Tibial nerve (tissue), 4 donors: ENCODE measurements at regions not wholly inside any gene's neighbourhood (a gene's known extent, or its start where the extent isn't known, plus 50 kb on each side); places are given as distances from the start of the nearest gene placed in this dataset.

Source experiments
- DNase-seq, 2 donors: peaks; one replicate each; pipeline ENCODE4 v3.0.0-alpha.2; 2019; ENCODE audit warnings: low spot score in 2 of 2
- H3K27ac ChIP-seq, 4 donors: fragments of 200-600 bp; sonication (generic) in 3 of 4; one replicate each; pipeline ENCODE4 v1.5.1; 2017 to 2019; ENCODE audit warnings: mild to moderate bottlenecking in 1 of 4
- H3K27me3 ChIP-seq, 2 donors: fragments of 200-600 bp; sonication (generic) in 1 of 2; one replicate each; pipeline versions ENCODE4 v1.5.1 to v1.6.0; 2017 to 2019
- H3K36me3 ChIP-seq, 3 donors: fragments of 200-600 bp; sonication (generic); one replicate each; pipeline ENCODE4 v1.5.1; 2018 to 2019
- H3K4me1 ChIP-seq, 4 donors: fragments of 200-600 bp; sonication (generic) in 3 of 4; one replicate each; pipeline ENCODE4 v1.5.1; 2017 to 2019
- H3K4me3 ChIP-seq, 4 donors: fragments of 200-600 bp; sonication (generic) in 3 of 4; one replicate each; pipeline ENCODE4 v1.5.1; 2017 to 2019; ENCODE audit warnings: mild to moderate bottlenecking in 1 of 4, moderate library complexity in 1 of 4
- H3K9me3 ChIP-seq, 4 donors: fragments of 200-600 bp; sonication (generic) in 3 of 4; one replicate each; pipeline ENCODE4 v1.5.1; 2017 to 2019
- CTCF ChIP-seq, 5 experiments: fragments of 200-600 bp in 3 of 5; fragments of 450-650 bp in 2 of 5; sonication (generic) in 3 of 5; IDR thresholded peaks; one replicate each; pipeline ENCODE4 v1.5.1; 2016 to 2019; ENCODE audit warnings: antibody characterized with exemption in 5 of 5, mild to moderate bottlenecking in 3 of 5, moderate library complexity in 2 of 5
- EP300 ChIP-seq, 2 donors: sonication (generic); formaldehyde crosslinking; IDR thresholded peaks; one replicate each; pipeline ENCODE4 v1.6.1; 2017; ENCODE audit warnings: antibody characterized with exemption in 2 of 2, mild to moderate bottlenecking in 1 of 2
- POLR2A ChIP-seq, 2 donors: fragments of 450-650 bp; IDR thresholded peaks; one replicate each; pipeline ENCODE4 v1.6.1; 2017; ENCODE audit warnings: antibody characterized with exemption in 2 of 2, mild to moderate bottlenecking in 2 of 2, moderate library complexity in 2 of 2
- WGBS, 2 donors: methylation state at CpG; one replicate each; pipeline ENCODE4 v1.1.5; 2018; 5-methylcytosine and 5-hydroxymethylcytosine counted together

GRCh38 chr10:9910446-9910845 lies 1107.2 kb upstream of the CELF2 start:
- 75% methylated on average over 1 of the region's 1 CpG for WGBS, 2 donors
- H3K4me3 ChIP-seq, result no peak overlapping the region
- no peaks in the 10 kb centered on the region for H3K36me3 ChIP-seq
- no peak overlapping the region for H3K27ac ChIP-seq
- H3K9me3 ChIP-seq, result peaks cover 0 to 19% (median 0%) of the 10 kb centered on the region in 4 donors
- no peak for DNase-seq
- no peaks in the 10 kb centered on the region for H3K27me3 ChIP-seq
- no peaks in the 10 kb centered on the region for H3K4me1 ChIP-seq
- TF ChIP-seq CTCF (IDR thresholded peaks at IDR 0.05) (no peak), EP300 (IDR thresholded peaks at IDR 0.05) (no peak), POLR2A (IDR thresholded peaks at IDR 0.05) (no peak)

- Histone ChIP-seq H3K27me3 (no peaks in the 10 kb centered on the region), H3K27ac (no peak overlapping the region), H3K9me3 (peaks cover 0 to 10% (median 0%) of the 10 kb centered on the region in 4 donors), H3K4me1 (no peaks in the 10 kb centered on the region), H3K4me3 (no peak overlapping the region), H3K36me3 (no peaks in the 10 kb centered on the region)
- no peak for DNase-seq
- TF ChIP-seq CTCF (IDR thresholded peaks at IDR 0.05) (no peak), EP300 (IDR thresholded peaks at IDR 0.05) (no peak), POLR2A (IDR thresholded peaks at IDR 0.05) (no peak)
- WGBS, 2 donors, result 84 to 85% methylated on average over 7 of the region's 7 CpGs
Observed at GRCh38 chr10:9911488-9911887, 1106.2 kb upstream of the CELF2 start.

- WGBS, 2 donors, result 71 to 81% methylated on average over 5 of the region's 5 CpGs
- TF ChIP-seq POLR2A (IDR thresholded peaks at IDR 0.05) (no peak), EP300 (IDR thresholded peaks at IDR 0.05) (no peak), CTCF (IDR thresholded peaks at IDR 0.05) (no peak)
- H3K9me3 ChIP-seq, result no peaks in the 10 kb centered on the region
- no peaks in the 10 kb centered on the region for H3K4me1 ChIP-seq
- DNase-seq, result no peak
- no peaks in the 10 kb centered on the region for H3K36me3 ChIP-seq
- no peak overlapping the region for H3K4me3 ChIP-seq
- H3K27ac ChIP-seq, result no peak overlapping the region
- H3K27me3 ChIP-seq, result no peaks in the 10 kb centered on the region
Observed at GRCh38 chr10:9913876-9914514, 1103.7 kb upstream of the CELF2 start.

GRCh38 chr10:9921544-9921943 lies 1096.1 kb upstream of the CELF2 start:
- TF ChIP-seq POLR2A (IDR thresholded peaks at IDR 0.05) (no peak), CTCF (IDR thresholded peaks at IDR 0.05) (no peak), EP300 (IDR thresholded peaks at IDR 0.05) (no peak)
- Histone ChIP-seq H3K36me3 (no peaks in the 10 kb centered on the region), H3K4me1 (no peaks in the 10 kb centered on the region), H3K27me3 (no peaks in the 10 kb centered on the region), H3K4me3 (no peak overlapping the region), H3K9me3 (no peaks in the 10 kb centered on the region), H3K27ac (no peak overlapping the region)
- WGBS, 2 donors, result 34 to 51% methylated on average over 4 of the region's 4 CpGs
- DNase-seq, result no peak

GRCh38 chr10:9922126-9922870 lies 1095.4 kb upstream of the CELF2 start:
- 57 to 68% methylated on average over 10 of the region's 10 CpGs for WGBS, 2 donors
- no peaks in the 10 kb centered on the region for H3K9me3 ChIP-seq
- H3K4me1 ChIP-seq, result no peaks in the 10 kb centered on the region
- H3K36me3 ChIP-seq, result no peaks in the 10 kb centered on the region
- no peaks in the 10 kb centered on the region for H3K27me3 ChIP-seq
- H3K4me3 ChIP-seq, result no peak overlapping the region
- DNase-seq, result no peak
- no peak for TF ChIP-seq EP300 (IDR thresholded peaks at IDR 0.05)
- no peak for TF ChIP-seq CTCF (IDR thresholded peaks at IDR 0.05)
- TF ChIP-seq POLR2A (IDR thresholded peaks at IDR 0.05), result no peak
- no peak overlapping the region for H3K27ac ChIP-seq
